ENCODE measurements at regions not wholly inside any gene's neighbourhood (a gene's known extent, or its start where the extent isn't known, plus 50 kb on each side); places are given as distances from the start of the nearest gene placed in this dataset.

DNA sequence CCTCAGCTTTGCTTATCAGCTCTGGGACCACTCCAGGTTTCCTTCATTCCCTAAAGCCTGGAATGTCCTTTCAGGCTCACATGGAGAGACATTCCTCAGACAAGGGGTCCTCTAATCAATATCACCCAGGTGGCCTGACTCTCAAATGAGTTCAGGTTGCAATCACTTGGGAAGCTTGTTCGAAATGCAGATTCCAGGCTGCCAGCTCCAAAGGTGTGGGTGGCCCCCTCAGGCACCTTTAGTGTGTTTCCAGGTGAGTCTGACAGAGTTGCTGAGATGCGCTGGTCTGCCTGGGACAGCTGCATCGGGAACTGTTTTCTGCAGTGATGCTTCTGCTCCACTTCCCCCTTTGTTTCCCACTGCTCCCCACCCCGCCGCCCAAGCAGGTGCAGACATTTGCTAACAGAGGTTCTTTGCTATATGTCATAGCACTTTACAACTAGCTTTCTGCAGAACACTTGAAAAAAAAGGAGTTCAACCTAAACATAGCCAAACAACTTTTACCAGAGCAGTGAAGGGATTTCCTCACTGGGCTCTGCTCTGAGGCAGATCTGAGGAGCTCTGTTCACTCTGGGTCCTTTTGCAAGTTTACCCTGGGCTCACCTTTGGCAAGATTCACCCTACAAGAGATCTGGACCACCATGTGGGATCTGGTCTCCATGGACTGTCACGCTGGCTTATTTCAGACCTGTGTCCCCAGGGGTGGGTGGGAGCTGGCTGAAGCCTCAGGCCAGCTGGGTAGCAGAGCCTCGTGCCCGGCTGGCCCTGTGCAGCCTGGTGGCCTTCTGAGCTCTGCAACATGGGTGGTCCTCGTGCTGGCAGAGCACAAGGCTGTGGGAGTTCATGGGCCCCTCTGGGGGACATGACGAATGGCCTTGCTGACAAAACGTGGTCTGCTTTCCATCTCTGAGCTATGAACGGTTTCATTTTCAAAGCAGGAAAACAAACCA, 539.6 kb downstream of the CCDC171 start:
- TF ChIP-seq, protein P1, sequence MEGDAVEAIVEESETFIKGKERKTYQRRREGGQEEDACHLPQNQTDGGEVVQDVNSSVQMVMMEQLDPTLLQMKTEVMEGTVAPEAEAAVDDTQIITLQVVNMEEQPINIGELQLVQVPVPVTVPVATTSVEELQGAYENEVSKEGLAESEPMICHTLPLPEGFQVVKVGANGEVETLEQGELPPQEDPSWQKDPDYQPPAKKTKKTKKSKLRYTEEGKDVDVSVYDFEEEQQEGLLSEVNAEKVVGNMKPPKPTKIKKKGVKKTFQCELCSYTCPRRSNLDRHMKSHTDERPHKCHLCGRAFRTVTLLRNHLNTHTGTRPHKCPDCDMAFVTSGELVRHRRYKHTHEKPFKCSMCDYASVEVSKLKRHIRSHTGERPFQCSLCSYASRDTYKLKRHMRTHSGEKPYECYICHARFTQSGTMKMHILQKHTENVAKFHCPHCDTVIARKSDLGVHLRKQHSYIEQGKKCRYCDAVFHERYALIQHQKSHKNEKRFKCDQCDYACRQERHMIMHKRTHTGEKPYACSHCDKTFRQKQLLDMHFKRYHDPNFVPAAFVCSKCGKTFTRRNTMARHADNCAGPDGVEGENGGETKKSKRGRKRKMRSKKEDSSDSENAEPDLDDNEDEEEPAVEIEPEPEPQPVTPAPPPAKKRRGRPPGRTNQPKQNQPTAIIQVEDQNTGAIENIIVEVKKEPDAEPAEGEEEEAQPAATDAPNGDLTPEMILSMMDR (IDR thresholded peaks at IDR 0.05), result no peak
- TF ChIP-seq REST (IDR thresholded peaks at IDR 0.05; ENCODE audit: insufficient read depth in 1 of 2, low read depth in 2 of 2, low read length in 1 of 2) (no peak), POLR2AphosphoS5 (IDR thresholded peaks at IDR 0.05; ENCODE audit: low read depth, low read length) (no peak), TCF7L2 (IDR thresholded peaks at IDR 0.05; ENCODE audit: low read depth, low read length) (no peak), SIN3A (IDR thresholded peaks at IDR 0.05; ENCODE audit: borderline replicate concordance, insufficient read depth, low read depth, low read length) (no peak)
